OCI-LY7 (cell line): ENCODE measurements at regions not wholly inside any gene's neighbourhood (a gene's known extent, or its start where the extent isn't known, plus 50 kb on each side); places are given as distances from the start of the nearest gene placed in this dataset.

ENCODE experiments used
- BruUV-seq: library from RNA; stranded (reverse); fragments of 400-500 nt; replicated peaks from 2 replicates; lab custom pipeline; 2021; lab: Mats Ljungman, UMichigan
- CTCF ChIA-PET: fragments of 300-600 bp; sonication (Branson Sonifier 250); formaldehyde crosslinking; loops from one replicate; lab custom pipeline; 2022; ENCODE audit warnings: antibody characterized with exemption; ENCODE audit not compliant: unreplicated experiment; lab: Charles Lee
- POLR2A ChIA-PET: fragments of 300-600 bp; sonication (Branson Sonifier 250); formaldehyde crosslinking; loops from one replicate; lab custom pipeline; 2022; ENCODE audit warnings: antibody characterized with exemption; lab: Charles Lee
- DNase-seq: peaks from one replicate; pipeline ENCODE4 v3.0.0-alpha.2; 2015; ENCODE audit warnings: low spot score
- H2AFZ ChIP-seq: fragments of 200-600 bp; sonication (generic), shearing (Covaris generic); 2 replicates; pipeline ENCODE4 v1.6.1; 2014; ENCODE audit warnings: mild to moderate bottlenecking, antibody characterized with exemption, low read length, moderate library complexity
- H3K27ac ChIP-seq: fragments of 200-600 bp; sonication (generic); 2 replicates; pipeline ENCODE4 v1.5.1; 2014; ENCODE audit warnings: mixed run types, low read depth, mild to moderate bottlenecking, moderate library complexity, low read length, inconsistent platforms; ENCODE audit not compliant: poor library complexity, severe bottlenecking
- H3K36me3 ChIP-seq: fragments of 200-600 bp; sonication (generic); 2 replicates; pipeline ENCODE4 v1.6.1; 2014; ENCODE audit warnings: mild to moderate bottlenecking, antibody characterized with exemption, low read length, moderate library complexity, mixed read lengths; ENCODE audit not compliant: insufficient read depth
- H3K4me1 ChIP-seq: fragments of 200-600 bp; sonication (generic); 2 replicates; pipeline ENCODE4 v1.5.1; 2014; ENCODE audit warnings: mild to moderate bottlenecking, low read length; ENCODE audit not compliant: insufficient read depth, poor library complexity, severe bottlenecking
- H3K4me2 ChIP-seq: fragments of 200-600 bp; sonication (generic); 2 replicates; pipeline ENCODE4 v1.6.1; 2014; ENCODE audit warnings: mild to moderate bottlenecking, low read length
- H3K4me3 ChIP-seq: fragments of 200-600 bp; sonication (generic); 2 replicates; pipeline ENCODE4 v1.5.1; 2014; ENCODE audit warnings: mild to moderate bottlenecking, low read depth, low read length; ENCODE audit not compliant: poor library complexity, severe bottlenecking
- H3K79me2 ChIP-seq: fragments of 200-600 bp; sonication (generic); 2 replicates; pipeline ENCODE4 v1.6.1; 2016; ENCODE audit warnings: low read depth, mild to moderate bottlenecking, low read length, moderate library complexity, mixed read lengths; ENCODE audit not compliant: insufficient read depth
- H3K9me2 ChIP-seq: fragments of 200-600 bp; sonication (generic); 2 replicates; pipeline ENCODE4 v1.6.1; 2016; ENCODE audit warnings: mild to moderate bottlenecking, low read length, mixed read lengths; ENCODE audit not compliant: insufficient read depth
- H3K9me3 ChIP-seq: fragments of 200-600 bp; sonication (generic); 2 replicates; pipeline ENCODE4 v1.6.1; 2014; ENCODE audit warnings: mild to moderate bottlenecking, mixed run types, low read length, mixed read lengths
- H4K20me1 ChIP-seq: fragments of 200-600 bp; sonication (generic); 2 replicates; pipeline ENCODE4 v1.6.1; 2014; ENCODE audit warnings: mild to moderate bottlenecking, antibody characterized with exemption, low read length, moderate library complexity, mixed read lengths; ENCODE audit not compliant: insufficient read depth
- EZH2phosphoT487 ChIP-seq: fragments of 200-600 bp; sonication (generic); IDR thresholded peaks from 2 replicates; pipeline ENCODE4 v1.6.1; 2018; ENCODE audit warnings: low read depth, borderline replicate concordance, mild to moderate bottlenecking, mixed run types, antibody characterized with exemption, low read length, moderate library complexity, mixed read lengths
- intact Hi-C: fragments of 100-400 bp; cut with micrococcal nuclease; formaldehyde crosslinking; loops from one replicate; pipeline ENCODE4 v1.10.0; 2022; ENCODE audit not compliant: unreplicated experiment
- TF ChIP-seq, protein P1 (sequence below): fragments of 200-600 bp; sonication (generic); conservative IDR thresholded peaks from 2 replicates; pipeline ENCODE4 v1.5.1; 2014; ENCODE audit warnings: mild to moderate bottlenecking, antibody characterized with exemption, low read length, moderate library complexity, mixed read lengths

DNA sequence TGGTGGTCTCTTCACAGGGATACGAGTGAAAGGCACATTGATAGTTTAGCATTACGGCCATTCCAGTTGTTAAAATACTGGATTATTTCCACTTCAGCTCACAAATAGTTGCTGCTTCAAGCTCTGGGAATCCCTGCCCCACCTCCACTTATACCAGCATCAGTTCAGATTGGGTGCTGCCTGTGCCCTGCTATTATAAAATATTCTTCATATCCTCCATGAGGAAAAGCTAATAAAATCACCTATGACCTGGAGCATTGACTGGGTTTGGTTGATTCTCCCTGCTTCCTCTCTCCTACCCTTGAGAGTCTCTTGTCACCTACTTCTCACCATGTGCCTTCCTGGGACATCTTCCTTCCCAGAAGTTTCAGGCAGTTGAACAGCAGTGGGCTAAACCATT, 529.0 kb downstream of the MCTP2 start:
- Histone ChIP-seq H3K9me3 (no peaks in the 10 kb centered on the region), H3K27ac (no peak overlapping the region), H2AFZ (no peak overlapping the region), H3K36me3 (no peaks in the 10 kb centered on the region), H3K4me3 (no peak overlapping the region), H3K4me1 (no peaks in the 10 kb centered on the region), H4K20me1 (no peaks in the 10 kb centered on the region), H3K4me2 (no peak overlapping the region), H3K9me2 (no peaks in the 10 kb centered on the region), H3K79me2 (no peaks in the 10 kb centered on the region)
- POLR2A ChIA-PET = interaction anchor here (1.0 kb wide), 1 partner anchor 691 kb away, joined by 3 read pairs; no protein-coding TSS in a partner anchor
- intact Hi-C loops = no loop called here
- BruUV-seq = no TSS peak
- CTCF ChIA-PET = no interaction called here
- DNase-seq = no peak
- no peak for TF ChIP-seq EZH2phosphoT487
- TF ChIP-seq, protein P1, sequence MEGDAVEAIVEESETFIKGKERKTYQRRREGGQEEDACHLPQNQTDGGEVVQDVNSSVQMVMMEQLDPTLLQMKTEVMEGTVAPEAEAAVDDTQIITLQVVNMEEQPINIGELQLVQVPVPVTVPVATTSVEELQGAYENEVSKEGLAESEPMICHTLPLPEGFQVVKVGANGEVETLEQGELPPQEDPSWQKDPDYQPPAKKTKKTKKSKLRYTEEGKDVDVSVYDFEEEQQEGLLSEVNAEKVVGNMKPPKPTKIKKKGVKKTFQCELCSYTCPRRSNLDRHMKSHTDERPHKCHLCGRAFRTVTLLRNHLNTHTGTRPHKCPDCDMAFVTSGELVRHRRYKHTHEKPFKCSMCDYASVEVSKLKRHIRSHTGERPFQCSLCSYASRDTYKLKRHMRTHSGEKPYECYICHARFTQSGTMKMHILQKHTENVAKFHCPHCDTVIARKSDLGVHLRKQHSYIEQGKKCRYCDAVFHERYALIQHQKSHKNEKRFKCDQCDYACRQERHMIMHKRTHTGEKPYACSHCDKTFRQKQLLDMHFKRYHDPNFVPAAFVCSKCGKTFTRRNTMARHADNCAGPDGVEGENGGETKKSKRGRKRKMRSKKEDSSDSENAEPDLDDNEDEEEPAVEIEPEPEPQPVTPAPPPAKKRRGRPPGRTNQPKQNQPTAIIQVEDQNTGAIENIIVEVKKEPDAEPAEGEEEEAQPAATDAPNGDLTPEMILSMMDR = no peak

DNA sequence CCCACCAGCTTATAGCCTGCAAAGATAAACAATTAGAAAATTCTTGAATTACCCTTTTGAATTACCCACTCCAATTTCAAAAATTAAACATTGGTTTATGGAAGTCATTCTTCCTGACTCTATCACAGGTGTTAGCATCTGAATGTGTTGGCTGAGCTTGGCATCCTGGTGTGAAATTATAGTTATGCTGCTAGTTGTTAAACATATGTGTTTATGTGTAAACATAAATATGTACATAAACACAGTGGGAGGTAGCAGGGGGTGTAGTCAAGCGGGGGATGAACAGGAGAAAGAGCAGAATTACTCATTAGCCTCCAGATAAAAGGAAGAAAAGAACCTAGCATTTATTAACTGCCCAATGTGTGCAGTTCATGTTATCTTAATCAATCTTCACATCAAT, 530.2 kb downstream of the MCTP2 start:
- intact Hi-C loops = no loop called here

DNA sequence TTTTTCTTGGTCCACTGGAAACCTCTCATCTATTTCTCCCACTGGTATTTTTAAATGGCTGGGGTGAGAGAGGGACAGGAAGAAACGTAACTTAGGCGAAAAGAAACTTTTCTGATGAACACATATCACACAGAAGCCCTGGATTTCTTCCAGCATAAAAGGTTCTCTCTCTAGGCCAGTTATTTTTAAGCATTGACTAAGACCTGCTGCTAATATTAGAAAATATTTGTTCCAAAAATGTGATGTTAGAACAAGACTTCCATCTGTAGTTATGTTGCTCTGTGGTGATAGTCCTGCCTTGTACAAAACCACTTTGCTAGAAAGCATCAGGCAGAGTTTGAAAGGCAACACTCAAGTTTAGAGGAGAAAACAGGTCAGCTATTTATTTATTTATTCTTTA, 537.7 kb downstream of the MCTP2 start:
- no peak overlapping the region for H3K4me3 ChIP-seq
- no peak overlapping the region for H2AFZ ChIP-seq
- H3K27ac ChIP-seq = no peak overlapping the region
- no peak for DNase-seq
- ChIA-PET POLR2A (interaction anchor here (1.0 kb wide), 1 partner anchor 44 kb away, joined by 3 read pairs; no protein-coding TSS in a partner anchor), CTCF (no interaction called here)
- intact Hi-C loops = no loop called here
- H3K36me3 ChIP-seq = no peaks in the 10 kb centered on the region
- H3K9me2 ChIP-seq = no peaks in the 10 kb centered on the region
- BruUV-seq = no TSS peak
- H3K79me2 ChIP-seq = no peaks in the 10 kb centered on the region
- H4K20me1 ChIP-seq = no peaks in the 10 kb centered on the region
- H3K4me2 ChIP-seq = no peak overlapping the region
- TF ChIP-seq, protein P1 = no peak
- no peak for TF ChIP-seq EZH2phosphoT487
- H3K4me1 ChIP-seq = no peaks in the 10 kb centered on the region
- no peaks in the 10 kb centered on the region for H3K9me3 ChIP-seq

More for the DNA sequence above, 530.2 kb downstream of the MCTP2 start:
- Histone ChIP-seq H3K9me3 (no peaks in the 10 kb centered on the region), H2AFZ (no peak overlapping the region), H3K9me2 (no peaks in the 10 kb centered on the region), H3K4me3 (no peak overlapping the region), H3K79me2 (no peaks in the 10 kb centered on the region), H3K4me1 (no peaks in the 10 kb centered on the region), H3K4me2 (no peak overlapping the region), H3K27ac (no peak overlapping the region), H4K20me1 (no peaks in the 10 kb centered on the region), H3K36me3 (no peaks in the 10 kb centered on the region)
- CTCF ChIA-PET = no interaction called here
- no TSS peak for BruUV-seq
- POLR2A ChIA-PET = interaction anchor here (0.7 kb wide), 1 partner anchor 288 kb away, joined by 3 read pairs; no protein-coding TSS in a partner anchor
- no peak for DNase-seq
- no peak for TF ChIP-seq EZH2phosphoT487
